ENCODE measurements at regions not wholly inside any gene's neighbourhood (a gene's known extent, or its start where the extent isn't known, plus 50 kb on each side); places are given as distances from the start of the nearest gene placed in this dataset.

- H3K9me3 ChIP-seq (ENCODE audit: control insufficient read depth, insufficient read depth, low read depth, low read length) = no peaks in the 10 kb centered on the region
- H3K4me1 ChIP-seq (ENCODE audit: control insufficient read depth, insufficient read depth, low read length) = no peaks in the 10 kb centered on the region
- H3K4me3 ChIP-seq (ENCODE audit: low read depth in 2 of 2, low read length in 2 of 2) = no peak overlapping the region
- in situ Hi-C loops (cut with HindIII; ENCODE audit: low pct_unique_long_range_greater_than_20kb, low sequenced_read_pairs) = no loop called here
- DNase-seq (ENCODE audit: low read depth, low spot score) = no peak
- intact Hi-C loops (cut with micrococcal nuclease; ENCODE audit: unreplicated experiment) = no loop called here
- no peak overlapping the region for H3K27ac ChIP-seq (ENCODE audit: low read length)
- no peaks in the 10 kb centered on the region for H3K36me3 ChIP-seq (ENCODE audit: control insufficient read depth, insufficient read depth, low read length)
- no peak for ATAC-seq
- ChIA-PET CTCF (no interaction called here), POLR2A (no interaction called here)
- BruUV-seq (replicated peaks) = no TSS peak
- TF ChIP-seq POLR2AphosphoS5 (IDR thresholded peaks at IDR 0.05; ENCODE audit: low read depth, low read length) (no peak), SIN3A (IDR thresholded peaks at IDR 0.05; ENCODE audit: borderline replicate concordance, insufficient read depth, low read depth, low read length) (no peak), REST (IDR thresholded peaks at IDR 0.05; ENCODE audit: insufficient read depth in 1 of 2, low read depth in 2 of 2, low read length in 1 of 2) (no peak), TCF7L2 (IDR thresholded peaks at IDR 0.05; ENCODE audit: low read depth, low read length) (no peak), CTCF (IDR thresholded peaks at IDR 0.05) (no peak)
- peaks cover 7% of the 10 kb centered on the region for H3K27me3 ChIP-seq (ENCODE audit: control insufficient read depth, insufficient read depth, low read length)
These were observed 63.8 kb upstream of the RET start for GRCh38 chr10:43013065-43013464.

- in situ Hi-C loops (cut with HindIII; ENCODE audit: low pct_unique_long_range_greater_than_20kb, low sequenced_read_pairs) = no loop called here
- no peaks in the 10 kb centered on the region for H3K27me3 ChIP-seq (ENCODE audit: control insufficient read depth, insufficient read depth, low read length)
- TF ChIP-seq REST (IDR thresholded peaks at IDR 0.05; ENCODE audit: insufficient read depth in 1 of 2, low read depth in 2 of 2, low read length in 1 of 2) (no peak), TCF7L2 (IDR thresholded peaks at IDR 0.05; ENCODE audit: low read depth, low read length) (no peak), CTCF (IDR thresholded peaks at IDR 0.05) (no peak), POLR2AphosphoS5 (IDR thresholded peaks at IDR 0.05; ENCODE audit: low read depth, low read length) (no peak), SIN3A (IDR thresholded peaks at IDR 0.05; ENCODE audit: borderline replicate concordance, insufficient read depth, low read depth, low read length) (no peak)
- H3K4me3 ChIP-seq (ENCODE audit: low read depth in 2 of 2, low read length in 2 of 2) = no peak overlapping the region
- no peaks in the 10 kb centered on the region for H3K36me3 ChIP-seq (ENCODE audit: control insufficient read depth, insufficient read depth, low read length)
- ChIA-PET POLR2A (no interaction called here), CTCF (no interaction called here)
- no peaks in the 10 kb centered on the region for H3K9me3 ChIP-seq (ENCODE audit: control insufficient read depth, insufficient read depth, low read depth, low read length)
- DNase-seq (ENCODE audit: low read depth, low spot score) = no peak
- intact Hi-C loops (cut with micrococcal nuclease; ENCODE audit: unreplicated experiment) = no loop called here
- H3K4me1 ChIP-seq (ENCODE audit: control insufficient read depth, insufficient read depth, low read length) = peaks cover 10% of the 10 kb centered on the region
- BruUV-seq (replicated peaks) = no TSS peak
- H3K27ac ChIP-seq (ENCODE audit: low read length) = no peak overlapping the region
- no peak for ATAC-seq
These were observed 52.3 kb upstream of the RET start for GRCh38 chr10:43024524-43024923.
